IPS DF 6.9 (cell line): ENCODE measurements at regions not wholly inside any gene's neighbourhood (a gene's known extent, or its start where the extent isn't known, plus 50 kb on each side); places are given as distances from the start of the nearest gene placed in this dataset.

Source experiments
- DNase-seq: peaks from one replicate; pipeline ENCODE4 v3.0.0-alpha.2; 2013; ENCODE audit warnings: low read depth, low spot score
- H3K27ac ChIP-seq: one replicate; pipeline ENCODE4 v1.5.1; 2013; ENCODE audit warnings: low read length, control low read depth
- H3K27me3 ChIP-seq: 2 replicates; pipeline ENCODE4 v1.6.1; 2013; ENCODE audit warnings: mild to moderate bottlenecking, low read length; ENCODE audit not compliant: control insufficient read depth, insufficient read depth
- H3K36me3 ChIP-seq: 2 replicates; pipeline ENCODE4 v1.6.1; 2013; ENCODE audit warnings: low read length; ENCODE audit not compliant: control insufficient read depth, insufficient read depth
- H3K4me1 ChIP-seq: 2 replicates; pipeline ENCODE4 v1.6.1; 2013; ENCODE audit warnings: low read length; ENCODE audit not compliant: control insufficient read depth, insufficient read depth
- H3K4me3 ChIP-seq: 2 replicates; pipeline ENCODE4 v1.5.1; 2013; ENCODE audit warnings: mild to moderate bottlenecking, low read length
- H3K9me3 ChIP-seq: 2 replicates; pipeline ENCODE4 v1.6.1; 2013; ENCODE audit warnings: low read length, inconsistent platforms; ENCODE audit not compliant: control insufficient read depth, insufficient read depth
- WGBS: extraction: QIAGEN DNeasy Blood & Tissue Kit; methylation state at CpG from one replicate; pipeline ENCODE4 v1.1.7; 2013; ENCODE audit warnings: mixed read lengths, missing lambda C conversion rate; ENCODE audit not compliant: insufficient read length, insufficient coverage; 5-methylcytosine and 5-hydroxymethylcytosine counted together

GRCh38 chr3:5725801-5726200 is 538.3 kb downstream of the EDEM1 start:
- no peak for DNase-seq
- H3K4me1 ChIP-seq, result no peaks in the 10 kb centered on the region
- H3K27ac ChIP-seq, result no peak overlapping the region
- H3K9me3 ChIP-seq, result no peaks in the 10 kb centered on the region; the same call in 1 of the 2 replicates
- H3K4me3 ChIP-seq, result no peak overlapping the region
- no CpG with 5 or more reads among the region's 2 CpGs for WGBS
- no peaks in the 10 kb centered on the region for H3K36me3 ChIP-seq
- H3K27me3 ChIP-seq, result no peaks in the 10 kb centered on the region

GRCh38 chr3:5726621-5727020 is 539.1 kb downstream of the EDEM1 start:
- Histone ChIP-seq H3K36me3 (no peaks in the 10 kb centered on the region), H3K27ac (no peak overlapping the region), H3K9me3 (no peaks in the 10 kb centered on the region; the same call in 1 of the 2 replicates), H3K4me3 (no peak overlapping the region), H3K27me3 (no peaks in the 10 kb centered on the region), H3K4me1 (no peaks in the 10 kb centered on the region)
- no peak for DNase-seq
- WGBS, result no CpG with 5 or more reads among the region's 5 CpGs

GRCh38 chr3:5727743-5728484 is 540.4 kb downstream of the EDEM1 start:
- Histone ChIP-seq H3K27me3 (no peaks in the 10 kb centered on the region), H3K4me3 (no peak overlapping the region), H3K36me3 (no peaks in the 10 kb centered on the region), H3K9me3 (no peaks in the 10 kb centered on the region; the same call in 1 of the 2 replicates), H3K4me1 (no peaks in the 10 kb centered on the region), H3K27ac (no peak overlapping the region)
- DNase-seq, result no peak
- no CpG with 5 or more reads among the region's 10 CpGs for WGBS

GRCh38 chr3:5729852-5730251 is 542.3 kb downstream of the EDEM1 start:
- no peak overlapping the region for H3K4me3 ChIP-seq
- peaks cover 2% of the 10 kb centered on the region for H3K9me3 ChIP-seq
- no peak overlapping the region for H3K27ac ChIP-seq
- H3K27me3 ChIP-seq, result no peaks in the 10 kb centered on the region
- DNase-seq, result peak; percentile 7
- H3K4me1 ChIP-seq, result no peaks in the 10 kb centered on the region
- no CpG with 5 or more reads among the region's 4 CpGs for WGBS
- H3K36me3 ChIP-seq, result no peaks in the 10 kb centered on the region

GRCh38 chr3:5731100-5731499 is 543.6 kb downstream of the EDEM1 start:
- Histone ChIP-seq H3K4me1 (no peaks in the 10 kb centered on the region), H3K27me3 (no peaks in the 10 kb centered on the region), H3K36me3 (no peaks in the 10 kb centered on the region), H3K4me3 (no peak overlapping the region), H3K27ac (no peak overlapping the region), H3K9me3 (peaks cover 2% of the 10 kb centered on the region)
- no CpG with 5 or more reads among the region's 2 CpGs for WGBS
- no peak for DNase-seq

GRCh38 chr3:5732081-5732480 is 544.6 kb downstream of the EDEM1 start:
- no peak overlapping the region for H3K27ac ChIP-seq
- DNase-seq, result no peak
- WGBS, result no CpG with 5 or more reads among the region's 2 CpGs
- H3K4me3 ChIP-seq, result no peak overlapping the region
- no peaks in the 10 kb centered on the region for H3K27me3 ChIP-seq
- H3K36me3 ChIP-seq, result no peaks in the 10 kb centered on the region
- H3K9me3 ChIP-seq, result peaks cover 2% of the 10 kb centered on the region; the same call in 1 of the 2 replicates
- H3K4me1 ChIP-seq, result no peaks in the 10 kb centered on the region

- Histone ChIP-seq H3K4me1 (no peaks in the 10 kb centered on the region), H3K27ac (no peak overlapping the region), H3K36me3 (no peaks in the 10 kb centered on the region), H3K4me3 (no peak overlapping the region), H3K9me3 (peaks cover 2% of the 10 kb centered on the region; the same call in 1 of the 2 replicates), H3K27me3 (no peaks in the 10 kb centered on the region)
- DNase-seq, result no peak
- WGBS, result no CpG with 5 or more reads among the region's 4 CpGs
Observed at GRCh38 chr3:5733995-5734394, 546.5 kb downstream of the EDEM1 start.

- no peak overlapping the region for H3K27ac ChIP-seq
Observed at GRCh38 chr3:5735896-5736295, 548.4 kb downstream of the EDEM1 start.

GRCh38 chr3:5739299-5739935 is 551.9 kb downstream of the EDEM1 start:
- WGBS, result no CpG with 5 or more reads among the region's 3 CpGs
- Histone ChIP-seq H3K27me3 (no peaks in the 10 kb centered on the region), H3K27ac (no peak overlapping the region), H3K4me3 (no peak overlapping the region), H3K9me3 (no peaks in the 10 kb centered on the region), H3K36me3 (no peaks in the 10 kb centered on the region), H3K4me1 (no peaks in the 10 kb centered on the region)
- no peak for DNase-seq

More at GRCh38 chr3:5735896-5736295, 548.4 kb downstream of the EDEM1 start:
- Histone ChIP-seq H3K4me3 (no peak overlapping the region), H3K27me3 (no peaks in the 10 kb centered on the region), H3K9me3 (peaks cover 2% of the 10 kb centered on the region; the same call in 1 of the 2 replicates), H3K36me3 (no peaks in the 10 kb centered on the region), H3K4me1 (no peaks in the 10 kb centered on the region)
- WGBS, result no CpG with 5 or more reads among the region's 6 CpGs
- no peak for DNase-seq

GRCh38 chr3:5739949-5740348 is 552.4 kb downstream of the EDEM1 start:
- WGBS, result no CpG with 5 or more reads among the region's 2 CpGs
- no peaks in the 10 kb centered on the region for H3K36me3 ChIP-seq
- no peaks in the 10 kb centered on the region for H3K9me3 ChIP-seq
- no peak for DNase-seq
- H3K27ac ChIP-seq, result no peak overlapping the region
- no peaks in the 10 kb centered on the region for H3K27me3 ChIP-seq
- no peaks in the 10 kb centered on the region for H3K4me1 ChIP-seq
- no peak overlapping the region for H3K4me3 ChIP-seq
